NOMO-1 treated with DMSO at 0.1 percent for 48 hours (cell line): ENCODE measurements at regions not wholly inside any gene's neighbourhood (a gene's known extent, or its start where the extent isn't known, plus 50 kb on each side); places are given as distances from the start of the nearest gene placed in this dataset.
"Not testable (repeated sequence)": the region's sequence is repeated elsewhere in the genome, so short reads cannot be mapped to it uniquely, and the experiment has no call there.

Source experiments
- DNase-seq: peaks from one replicate; lab custom pipeline; 2025; ENCODE audit not compliant: unreplicated experiment; lab: John Stamatoyannopoulos, UW

GRCh38 chr5:122209601-122210000 lies 80.3 kb downstream of the ZNF474 start:
- not testable (repeated sequence) for DNase-seq

GRCh38 chr5:122218778-122219177 lies 89.4 kb downstream of the ZNF474 start:
- no peak for DNase-seq

DNA sequence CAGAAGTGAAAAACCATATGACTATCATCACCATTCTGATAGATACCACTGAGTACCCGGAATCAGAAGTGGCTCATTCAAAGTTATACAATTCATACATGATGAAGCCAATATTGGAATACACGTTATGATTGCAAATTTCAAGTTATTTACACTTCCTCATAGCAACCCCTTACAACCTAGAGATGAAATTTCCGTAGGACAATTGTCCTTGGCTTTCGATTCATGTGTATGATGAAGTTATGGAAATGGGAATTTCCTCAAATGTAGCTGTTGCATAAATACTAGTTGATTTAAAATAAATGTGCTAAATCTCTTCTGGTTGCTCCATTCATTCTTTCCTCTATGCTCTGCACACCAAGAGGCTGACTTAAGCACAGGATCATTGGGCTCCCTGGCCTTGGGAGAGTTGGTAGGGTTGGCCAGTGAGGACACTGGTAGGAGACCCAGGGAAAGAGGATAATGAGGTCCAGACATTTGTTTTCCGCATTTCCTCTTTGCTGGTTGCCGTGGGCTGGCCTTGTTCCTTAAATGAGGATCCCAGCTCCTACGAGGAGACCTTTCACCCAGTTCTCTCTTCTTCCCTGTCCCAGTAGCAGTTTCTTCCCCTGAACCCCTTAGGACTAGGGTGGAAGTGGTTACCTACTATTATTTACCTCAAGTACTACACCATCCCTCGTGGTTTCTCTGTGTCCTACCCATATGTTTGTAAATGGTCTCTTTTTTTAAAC lies 90.3 kb downstream of the ZNF474 start:
- no peak for DNase-seq

DNA sequence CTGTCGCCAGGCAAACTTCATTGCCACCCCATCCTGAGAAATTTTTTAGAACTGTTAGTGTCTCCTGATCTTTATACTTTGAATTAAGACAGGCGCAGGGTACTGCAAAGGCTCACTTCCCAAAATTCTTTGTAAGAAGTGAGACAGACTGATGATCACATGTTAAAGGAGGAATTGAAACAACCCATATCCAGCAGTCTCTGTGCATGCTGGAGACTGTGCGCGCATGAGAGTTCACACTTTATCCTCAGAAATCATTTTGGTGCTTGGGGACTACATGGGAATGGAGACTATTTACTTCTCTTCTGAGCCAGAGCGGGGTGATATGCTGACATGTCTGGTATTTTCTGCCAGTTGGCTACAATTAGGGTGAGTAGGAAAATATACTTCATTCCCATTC lies 91.2 kb downstream of the ZNF474 start:
- peak; percentile 71 for DNase-seq

DNA sequence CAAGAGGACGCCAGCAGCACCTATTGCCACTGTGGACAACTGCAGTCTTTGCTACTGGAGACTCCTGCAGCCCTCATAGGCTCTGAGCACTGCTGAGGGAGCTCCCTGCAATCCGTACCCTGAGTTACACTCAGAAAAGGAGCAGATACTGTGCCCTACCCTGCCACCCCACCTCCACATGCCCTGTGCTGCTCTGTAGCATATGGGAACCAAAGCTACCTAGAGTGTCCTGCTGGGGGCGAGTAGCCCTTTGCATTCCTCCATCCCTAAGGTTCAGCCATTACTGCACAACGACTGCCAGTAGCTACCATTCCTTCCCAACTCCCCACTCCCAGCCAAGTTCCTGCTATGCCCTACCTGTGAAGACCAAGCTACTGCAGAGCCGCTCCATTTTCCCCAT lies 90.2 kb upstream of the SNCAIP start:
- no peak for DNase-seq

DNA sequence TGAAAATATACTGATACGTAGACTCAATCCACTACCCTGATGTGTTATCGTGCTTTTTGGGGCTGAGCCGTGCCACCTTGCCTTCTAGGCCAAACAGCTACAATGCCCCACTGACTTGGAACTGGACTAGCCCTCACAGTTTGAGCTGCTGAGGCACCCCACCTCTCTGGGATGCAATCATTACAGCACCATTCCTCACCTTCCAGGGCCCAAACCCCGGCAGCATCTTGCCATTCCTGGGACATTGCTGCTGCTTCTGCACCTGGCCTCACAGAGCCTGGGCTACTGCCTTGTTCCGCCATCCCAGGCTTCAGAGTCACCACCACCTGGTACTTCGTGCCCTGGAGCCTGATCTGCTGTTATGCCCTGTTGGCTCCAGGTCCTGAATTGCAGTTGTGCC lies 89.5 kb upstream of the SNCAIP start:
- DNase-seq = no peak

DNA sequence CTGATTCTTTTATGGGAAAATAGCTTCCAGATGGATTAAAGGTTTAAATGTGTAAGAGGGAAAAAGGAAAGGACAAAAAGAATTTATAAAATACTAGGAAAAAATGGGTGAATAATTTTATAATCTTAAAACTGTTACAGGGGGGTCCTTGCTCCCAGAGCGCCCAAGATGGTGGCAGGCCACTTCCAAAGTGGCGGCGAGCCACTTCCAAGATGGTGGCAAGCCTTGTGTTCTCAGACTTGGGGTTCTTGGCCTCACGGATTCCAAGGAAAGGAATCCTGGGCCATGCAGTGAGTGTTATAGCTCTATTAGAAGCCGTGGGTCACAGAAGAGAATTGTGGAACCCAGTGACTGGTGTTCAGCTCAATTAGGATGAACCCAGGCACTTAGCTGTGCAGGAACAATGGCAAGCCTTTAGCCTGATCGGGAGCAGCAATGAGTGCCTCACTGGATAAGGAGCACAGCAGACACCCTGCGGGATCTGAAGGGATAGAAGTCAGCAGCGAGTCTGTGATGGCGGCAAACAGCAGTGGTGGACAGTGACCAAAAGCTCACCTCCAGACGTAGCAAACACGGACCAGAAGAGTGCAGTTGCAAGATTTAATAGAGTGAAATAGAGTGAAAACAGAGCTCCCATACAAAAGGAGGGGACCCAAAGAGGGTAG lies 83.2 kb upstream of the SNCAIP start:
- no peak for DNase-seq

GRCh38 chr5:122229551-122229950 lies 82.5 kb upstream of the SNCAIP start:
- DNase-seq = no peak

DNA sequence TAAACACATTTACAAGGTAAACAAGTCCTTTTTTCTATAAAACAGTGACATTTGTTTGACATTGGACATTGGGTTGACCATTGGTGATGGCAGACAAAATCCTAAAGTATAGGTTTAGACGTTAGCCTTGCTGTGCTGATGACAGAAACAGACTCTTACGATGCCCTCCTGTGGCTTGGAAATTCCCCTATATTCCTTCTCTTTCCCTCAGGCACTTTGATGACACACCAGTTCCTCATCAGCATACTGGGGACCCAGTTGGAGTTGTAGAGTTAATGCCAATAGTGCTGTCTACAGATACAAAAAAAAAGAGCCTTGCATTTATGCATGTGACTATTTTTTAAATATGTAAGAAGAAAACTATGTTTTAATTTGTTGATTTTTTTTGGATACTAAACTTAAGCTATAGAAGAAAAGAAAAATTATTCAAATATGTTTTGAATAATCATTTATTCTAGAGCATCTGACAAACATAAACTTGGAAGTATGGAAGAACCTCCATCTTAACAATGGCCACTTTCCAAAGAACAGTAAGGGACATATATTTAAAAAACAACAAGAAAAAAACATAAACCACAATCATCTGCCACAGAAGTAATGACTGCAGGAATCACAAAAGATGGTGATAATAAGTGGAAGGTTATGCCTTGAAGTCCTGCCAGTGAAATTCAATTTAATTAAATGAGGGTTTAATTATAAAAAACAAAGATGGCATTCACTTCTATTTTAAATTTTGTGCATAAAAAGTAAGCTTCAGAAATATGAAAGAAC lies 75.6 kb upstream of the SNCAIP start:
- no peak for DNase-seq

DNA sequence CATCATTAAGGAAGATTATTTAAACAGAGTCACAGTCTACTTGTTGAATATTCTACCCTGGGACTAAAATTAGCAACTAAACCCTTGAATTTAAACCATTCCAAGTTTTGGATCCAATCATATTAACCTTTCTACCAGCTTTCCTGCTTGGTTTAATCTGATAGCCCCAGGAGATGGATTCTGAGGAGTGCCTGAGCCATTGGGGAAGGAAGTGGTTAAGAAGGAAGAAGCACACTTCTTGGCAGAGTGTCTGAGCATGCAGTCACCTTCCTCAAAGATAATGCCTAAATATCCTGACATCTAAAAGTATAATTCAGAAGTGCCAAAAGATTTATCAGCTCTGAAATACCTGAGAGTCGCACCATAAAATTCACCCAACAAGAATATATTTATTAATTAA lies 74.1 kb upstream of the SNCAIP start:
- DNase-seq = no peak

DNA sequence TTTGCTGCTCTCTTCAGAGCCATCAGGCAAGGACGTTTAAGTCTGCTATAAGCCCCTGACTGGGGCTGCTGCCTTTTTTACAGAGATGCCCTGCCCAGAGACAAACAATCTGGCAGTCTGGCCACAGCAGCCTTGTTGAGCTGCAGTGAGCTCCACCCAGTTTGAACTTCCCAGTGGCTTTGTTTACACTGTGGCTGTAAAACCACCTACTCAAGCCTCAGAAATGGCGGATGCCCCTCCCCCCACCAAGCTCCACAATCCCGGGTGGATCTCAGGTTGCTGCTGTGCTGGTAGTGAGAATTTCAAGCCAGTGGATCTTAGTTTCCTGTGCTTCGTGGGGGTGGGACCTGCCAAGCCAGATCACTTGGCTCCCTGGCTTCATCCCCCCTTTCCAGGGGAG lies 59.7 kb upstream of the SNCAIP start:
- no peak for DNase-seq

GRCh38 chr5:122253794-122254193 lies 58.2 kb upstream of the SNCAIP start:
- no peak for DNase-seq

DNA sequence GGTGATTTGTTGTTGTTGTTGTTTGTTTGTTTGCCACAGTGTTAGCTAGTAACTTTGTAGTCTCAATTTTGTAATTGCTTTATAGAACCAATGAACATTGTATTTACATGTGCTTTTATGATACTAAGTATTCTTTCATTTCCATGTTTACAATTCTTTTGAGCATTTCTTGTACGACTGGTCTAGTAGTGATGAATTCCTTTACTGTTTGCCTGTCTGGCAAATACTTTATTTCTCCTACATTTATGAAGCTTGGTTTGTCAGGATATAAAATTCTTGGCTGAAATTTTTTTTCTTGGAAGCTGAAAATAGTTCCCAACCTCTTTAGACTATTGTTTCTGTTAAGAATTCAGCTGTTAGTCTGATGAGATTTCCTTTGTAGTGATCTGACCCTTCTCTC lies 55.6 kb upstream of the SNCAIP start:
- no peak for DNase-seq

DNA sequence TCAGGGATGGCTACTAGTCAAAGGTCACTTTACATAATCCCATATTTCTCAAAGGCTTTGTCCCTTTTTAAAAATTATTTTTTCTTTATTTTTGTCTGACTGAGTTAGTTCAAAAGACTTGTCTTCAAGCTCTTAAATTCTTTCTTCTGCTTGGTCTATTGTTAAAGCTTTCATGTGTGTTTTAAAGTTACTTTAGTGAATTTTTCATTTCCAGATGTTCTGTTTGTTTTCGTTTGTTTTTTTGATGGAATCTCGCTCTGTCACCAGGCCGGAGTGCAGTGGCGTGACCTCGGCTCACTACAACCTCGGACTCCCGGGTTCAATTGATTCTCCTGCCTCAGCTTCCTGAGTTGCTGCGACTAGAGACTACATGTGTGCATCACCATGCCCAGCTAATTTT lies 55.0 kb upstream of the SNCAIP start:
- no peak for DNase-seq

- DNase-seq = no peak
Measured at GRCh38 chr5:122258241-122258640, 53.8 kb upstream of the SNCAIP start.

GRCh38 chr5:122258840-122259239 lies 53.2 kb upstream of the SNCAIP start:
- no peak for DNase-seq

GRCh38 chr5:122259995-122260394 lies 52.0 kb upstream of the SNCAIP start:
- no peak for DNase-seq

DNA sequence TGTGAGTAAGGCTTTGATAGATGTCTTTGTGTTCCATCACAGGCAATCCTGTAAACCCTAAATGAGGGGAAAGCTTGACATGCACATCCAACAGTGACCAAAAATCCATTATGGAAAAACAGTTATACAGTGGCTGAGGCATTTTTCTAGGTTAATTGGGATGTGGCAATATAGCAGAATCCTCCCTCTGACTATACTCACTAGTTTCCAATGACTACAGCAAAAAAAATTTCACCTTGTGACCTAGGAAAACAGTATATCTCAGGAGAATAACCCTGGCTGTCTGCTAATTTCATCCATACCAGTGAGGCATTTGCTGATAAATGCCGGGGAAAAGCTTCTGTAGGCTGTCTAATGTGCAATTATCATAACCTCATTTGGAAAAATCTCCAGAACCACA lies 49.9 kb upstream of the SNCAIP start:
- no peak for DNase-seq
